ENCODE measurements at regions not wholly inside any gene's neighbourhood (a gene's known extent, or its start where the extent isn't known, plus 50 kb on each side); places are given as distances from the start of the nearest gene placed in this dataset.

DNA sequence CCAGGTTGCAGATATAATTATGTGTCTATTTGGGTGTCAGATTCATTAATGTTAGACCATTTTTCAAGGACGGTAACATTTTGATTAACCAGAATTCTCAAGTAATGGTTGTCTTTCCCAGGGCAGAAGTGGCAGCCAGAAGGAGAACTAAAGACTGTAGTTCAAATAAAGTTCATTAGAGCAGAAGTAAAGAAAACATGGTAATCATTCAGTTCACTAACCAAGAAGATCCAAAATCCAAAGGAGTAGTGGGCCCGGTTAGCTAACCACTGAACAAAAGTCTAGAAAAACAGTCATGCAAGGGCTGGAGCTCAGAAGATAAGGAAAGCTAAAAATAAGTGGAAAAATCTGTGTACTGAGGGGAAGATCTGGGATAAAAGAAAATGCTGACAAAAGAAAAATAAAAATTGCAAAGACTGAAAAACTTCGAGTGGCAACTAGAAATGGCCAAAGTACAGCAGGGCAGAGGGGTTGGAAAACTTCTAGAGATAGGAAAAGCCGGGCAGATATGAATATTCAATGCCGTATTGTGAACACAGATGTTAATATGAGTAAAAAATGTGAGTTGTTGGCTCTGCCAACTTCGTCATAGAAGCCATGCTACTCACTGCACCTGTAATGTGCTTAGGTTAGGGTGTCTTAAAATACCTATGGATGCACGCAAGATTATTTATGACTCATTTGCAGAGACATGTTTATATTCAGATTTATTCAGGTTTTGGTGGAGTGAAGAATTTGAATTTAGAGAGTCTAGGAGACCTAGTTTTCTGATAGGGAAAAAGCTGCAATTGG, 925.9 kb downstream of the LTN1 start:
- dilution Hi-C loops (cut with MboI; ENCODE audit: extremely low pct_ligation_motif_present, low sequenced_read_pairs): no loop called here
- CTCF ChIA-PET: interaction anchor here (2.0 kb wide), 1 partner anchor 679 kb away, joined by 9 read pairs; no protein-coding TSS in a partner anchor
- BruUV-seq (replicated peaks): no TSS peak

More for the DNA sequence above, 925.9 kb downstream of the LTN1 start:
- POLR2A ChIA-PET: no interaction called here
- DNase-seq (ENCODE audit: low read depth, low spot score) (no peak), FAIRE-seq (no peak)
- H3K9me1 ChIP-seq (replicated peaks; ENCODE audit: control insufficient read depth, extremely low read depth, insufficient read depth, low read length): no peaks in the 10 kb centered on the region
- H3K4me3 ChIP-seq (replicated peaks in 1 of 3; ENCODE audit: insufficient read depth in 1 of 3, low read depth in 1 of 3, low read length in 3 of 3): no peak overlapping the region
- intact Hi-C loops (cut with micrococcal nuclease): no loop called here
- H3K36me3 ChIP-seq (ENCODE audit: control insufficient read depth in 2 of 2, extremely low read depth in 1 of 2, insufficient read depth in 2 of 2, low read length in 2 of 2): no peaks in the 10 kb centered on the region
- no peaks in the 10 kb centered on the region for H3K79me2 ChIP-seq (ENCODE audit: control insufficient read depth, insufficient read depth, low read length)
- H3K4me2 ChIP-seq (ENCODE audit: insufficient read depth, low read length): no peak overlapping the region
- H3K27me3 ChIP-seq (ENCODE audit: control insufficient read depth in 2 of 2, insufficient read depth in 2 of 2, low read length in 2 of 2): no peaks in the 10 kb centered on the region
- H2AFZ ChIP-seq (ENCODE audit: low read depth, low read length): no peak overlapping the region
- H4K20me1 ChIP-seq (replicated peaks; ENCODE audit: control insufficient read depth, extremely low read depth, insufficient read depth, low read length): no peaks in the 10 kb centered on the region
- no peaks in the 10 kb centered on the region for H3K9me3 ChIP-seq (replicated peaks; ENCODE audit: control insufficient read depth, insufficient read depth, low read length)
- no peak overlapping the region for H3K9ac ChIP-seq (replicated peaks; ENCODE audit: extremely low read depth, insufficient read depth, low read length)
- no peaks in the 10 kb centered on the region for H3K4me1 ChIP-seq (ENCODE audit: control insufficient read depth, extremely low read depth, insufficient read depth, low read length)
- TF ChIP-seq EZH2 (IDR thresholded peaks at IDR 0.05; ENCODE audit: borderline replicate concordance, low read depth, low read length, severe bottlenecking): no peak
- TF ChIP-seq, protein P1, sequence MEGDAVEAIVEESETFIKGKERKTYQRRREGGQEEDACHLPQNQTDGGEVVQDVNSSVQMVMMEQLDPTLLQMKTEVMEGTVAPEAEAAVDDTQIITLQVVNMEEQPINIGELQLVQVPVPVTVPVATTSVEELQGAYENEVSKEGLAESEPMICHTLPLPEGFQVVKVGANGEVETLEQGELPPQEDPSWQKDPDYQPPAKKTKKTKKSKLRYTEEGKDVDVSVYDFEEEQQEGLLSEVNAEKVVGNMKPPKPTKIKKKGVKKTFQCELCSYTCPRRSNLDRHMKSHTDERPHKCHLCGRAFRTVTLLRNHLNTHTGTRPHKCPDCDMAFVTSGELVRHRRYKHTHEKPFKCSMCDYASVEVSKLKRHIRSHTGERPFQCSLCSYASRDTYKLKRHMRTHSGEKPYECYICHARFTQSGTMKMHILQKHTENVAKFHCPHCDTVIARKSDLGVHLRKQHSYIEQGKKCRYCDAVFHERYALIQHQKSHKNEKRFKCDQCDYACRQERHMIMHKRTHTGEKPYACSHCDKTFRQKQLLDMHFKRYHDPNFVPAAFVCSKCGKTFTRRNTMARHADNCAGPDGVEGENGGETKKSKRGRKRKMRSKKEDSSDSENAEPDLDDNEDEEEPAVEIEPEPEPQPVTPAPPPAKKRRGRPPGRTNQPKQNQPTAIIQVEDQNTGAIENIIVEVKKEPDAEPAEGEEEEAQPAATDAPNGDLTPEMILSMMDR (IDR thresholded peaks at IDR 0.05; ENCODE audit: extremely low read depth in 1 of 2, insufficient read depth in 1 of 2, low read depth in 1 of 2, low read length in 2 of 2): no peak
- TF ChIP-seq JUN (IDR thresholded peaks at IDR 0.05; ENCODE audit: borderline replicate concordance, insufficient read depth, insufficient read length, low read depth): no peak
- TF ChIP-seq GATA2 (IDR thresholded peaks at IDR 0.05; ENCODE audit: insufficient read depth, insufficient read length, low read depth, low read length): no peak
- TF ChIP-seq, protein P2, sequence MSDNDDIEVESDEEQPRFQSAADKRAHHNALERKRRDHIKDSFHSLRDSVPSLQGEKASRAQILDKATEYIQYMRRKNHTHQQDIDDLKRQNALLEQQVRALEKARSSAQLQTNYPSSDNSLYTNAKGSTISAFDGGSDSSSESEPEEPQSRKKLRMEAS (IDR thresholded peaks at IDR 0.05; ENCODE audit: insufficient read depth, insufficient read length): no peak
- H3K27ac ChIP-seq (ENCODE audit: insufficient read depth, low read depth, low read length): no peak overlapping the region
